ENCODE measurements at regions not wholly inside any gene's neighbourhood (a gene's known extent, or its start where the extent isn't known, plus 50 kb on each side); places are given as distances from the start of the nearest gene placed in this dataset.

DNA sequence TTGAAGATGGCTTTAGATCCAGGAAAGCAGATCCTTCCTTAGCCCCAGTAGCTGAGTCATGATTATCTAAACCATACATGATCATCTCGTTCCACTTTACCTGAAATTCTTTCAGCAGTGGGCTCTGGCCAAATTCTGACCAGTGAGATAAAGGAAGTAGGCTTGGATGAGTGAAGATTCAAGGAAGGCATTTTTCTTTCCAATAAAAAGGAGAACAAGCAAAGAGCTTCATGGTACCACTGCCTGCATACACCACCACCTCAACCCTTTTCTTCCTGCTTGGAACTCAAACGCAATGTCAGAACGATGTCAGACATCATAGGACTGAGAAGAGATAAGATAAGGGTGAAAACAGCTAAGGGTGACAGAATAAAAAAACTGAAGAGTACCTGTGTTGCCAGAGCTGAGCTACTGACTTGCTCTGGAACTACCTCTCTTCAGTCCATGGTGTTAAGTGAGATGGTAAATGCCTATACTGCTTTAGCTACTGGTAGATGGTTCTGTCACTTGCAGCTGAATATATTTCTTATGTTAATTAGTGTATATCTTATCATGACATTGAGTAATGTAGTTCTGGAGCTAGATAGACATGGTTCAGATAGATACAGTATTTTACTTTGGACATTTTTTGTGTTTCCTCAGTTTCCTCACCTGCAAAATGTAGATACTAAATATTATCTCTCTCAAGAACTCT is 58.7 kb upstream of the ACVR1 start:
- no peak for DNase-seq (ENCODE audit: low spot score)

DNA sequence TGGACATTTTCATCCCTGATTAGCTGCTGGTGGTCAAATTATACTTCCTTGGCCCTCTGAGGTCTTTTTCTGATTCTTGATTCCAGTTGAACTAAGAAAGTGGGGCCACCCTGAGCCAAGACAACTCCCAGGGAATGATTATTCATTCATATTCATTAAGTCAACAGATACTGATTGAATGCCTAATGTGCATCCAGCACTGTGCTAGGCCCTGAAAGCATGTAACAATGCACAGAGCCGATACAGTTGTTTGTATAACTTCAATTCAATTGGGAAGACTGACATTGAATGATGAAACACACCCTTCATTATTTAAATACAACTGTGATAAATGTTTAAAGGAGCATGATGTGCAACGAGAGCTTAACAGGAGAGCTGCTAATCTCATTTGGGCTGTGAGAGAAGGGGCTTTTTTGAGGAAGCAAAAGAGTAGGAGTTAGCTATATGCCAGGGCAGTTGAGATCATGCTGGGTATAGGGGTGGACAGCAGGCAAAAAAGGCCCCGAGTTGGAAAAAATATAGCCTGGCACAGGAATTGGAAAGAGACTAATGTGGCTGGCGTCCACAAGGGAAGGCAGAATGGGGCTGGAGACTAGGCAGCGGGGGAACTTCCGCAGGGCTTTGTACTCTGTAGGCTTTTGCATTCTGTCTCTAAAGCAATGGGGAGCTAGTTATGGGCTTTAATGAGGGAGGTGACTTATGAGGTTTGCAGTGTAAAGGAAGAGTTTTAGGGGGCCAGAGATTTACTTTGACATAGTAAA is 57.2 kb upstream of the ACVR1 start:
- DNase-seq (ENCODE audit: low spot score) = no peak

DNA sequence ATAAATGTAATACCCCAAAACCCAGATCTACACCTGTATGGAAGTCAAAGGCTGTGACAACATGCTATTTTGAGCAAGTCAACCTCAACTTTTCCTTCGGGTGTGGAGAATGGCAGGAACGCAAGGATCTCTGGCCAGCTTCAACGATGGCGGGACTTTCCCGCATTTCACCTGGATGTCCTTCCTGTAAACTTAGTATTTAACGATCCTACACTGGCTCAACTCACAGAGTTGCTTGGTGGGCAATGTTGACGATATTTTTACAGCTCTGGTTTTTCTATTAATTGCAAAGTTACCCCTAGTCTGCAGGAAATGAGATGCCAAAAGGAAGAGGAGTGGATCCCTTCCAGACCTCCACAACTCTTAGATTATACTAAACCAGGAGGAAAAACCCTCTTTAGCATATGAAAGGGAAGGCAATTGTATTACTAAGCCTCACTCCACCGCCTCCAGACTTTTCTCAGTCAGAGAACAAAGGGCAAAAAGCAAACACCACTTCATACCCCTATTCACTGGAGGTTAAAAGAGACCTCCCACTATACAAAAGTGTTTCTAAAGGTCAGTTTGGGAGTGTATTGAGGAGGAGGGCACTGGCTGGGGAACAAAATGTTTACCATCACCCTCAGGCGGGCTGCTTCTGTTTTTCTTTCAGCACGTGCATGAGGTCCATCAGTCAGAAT is 56.5 kb upstream of the ACVR1 start:
- no peak for DNase-seq (ENCODE audit: low spot score)

DNA sequence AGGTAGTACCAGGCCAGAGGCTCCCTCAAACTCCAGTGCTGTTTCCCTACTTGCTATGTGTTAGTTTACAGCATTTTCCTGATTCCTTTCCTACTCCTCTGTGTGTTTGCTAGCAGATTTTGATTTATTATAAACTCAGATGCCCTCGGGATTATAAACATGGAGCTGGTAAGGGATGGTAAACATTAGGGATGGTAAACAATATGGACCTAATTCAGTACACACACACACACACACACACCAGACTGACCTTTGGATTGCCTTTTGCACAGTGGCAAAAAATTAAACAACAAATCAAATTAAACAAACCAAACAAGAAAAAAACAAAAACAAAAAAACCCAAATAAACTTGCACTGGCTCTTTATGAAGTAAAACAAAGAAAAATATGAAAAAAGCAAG is 55.4 kb upstream of the ACVR1 start:
- no peak for DNase-seq (ENCODE audit: low spot score)

DNA sequence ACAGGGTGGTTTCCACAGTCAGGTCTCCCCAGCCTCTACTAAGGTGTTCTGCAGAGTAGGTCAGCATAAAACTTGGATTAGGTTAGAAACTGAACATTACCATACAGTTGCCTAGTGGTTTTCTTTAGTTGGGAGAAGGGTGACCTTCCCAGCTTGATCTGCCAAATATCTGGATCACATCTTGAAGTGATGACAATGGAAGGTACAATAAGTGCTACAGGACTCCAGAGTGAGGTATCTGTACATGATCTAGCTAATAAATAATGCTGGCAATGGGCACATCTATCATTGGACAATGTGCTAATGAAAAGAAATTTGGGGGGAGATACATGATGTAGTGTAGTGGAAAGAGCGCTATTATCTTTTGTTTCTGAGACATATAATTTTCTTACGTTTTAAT is 54.6 kb upstream of the ACVR1 start:
- no peak for DNase-seq (ENCODE audit: low spot score)

DNA sequence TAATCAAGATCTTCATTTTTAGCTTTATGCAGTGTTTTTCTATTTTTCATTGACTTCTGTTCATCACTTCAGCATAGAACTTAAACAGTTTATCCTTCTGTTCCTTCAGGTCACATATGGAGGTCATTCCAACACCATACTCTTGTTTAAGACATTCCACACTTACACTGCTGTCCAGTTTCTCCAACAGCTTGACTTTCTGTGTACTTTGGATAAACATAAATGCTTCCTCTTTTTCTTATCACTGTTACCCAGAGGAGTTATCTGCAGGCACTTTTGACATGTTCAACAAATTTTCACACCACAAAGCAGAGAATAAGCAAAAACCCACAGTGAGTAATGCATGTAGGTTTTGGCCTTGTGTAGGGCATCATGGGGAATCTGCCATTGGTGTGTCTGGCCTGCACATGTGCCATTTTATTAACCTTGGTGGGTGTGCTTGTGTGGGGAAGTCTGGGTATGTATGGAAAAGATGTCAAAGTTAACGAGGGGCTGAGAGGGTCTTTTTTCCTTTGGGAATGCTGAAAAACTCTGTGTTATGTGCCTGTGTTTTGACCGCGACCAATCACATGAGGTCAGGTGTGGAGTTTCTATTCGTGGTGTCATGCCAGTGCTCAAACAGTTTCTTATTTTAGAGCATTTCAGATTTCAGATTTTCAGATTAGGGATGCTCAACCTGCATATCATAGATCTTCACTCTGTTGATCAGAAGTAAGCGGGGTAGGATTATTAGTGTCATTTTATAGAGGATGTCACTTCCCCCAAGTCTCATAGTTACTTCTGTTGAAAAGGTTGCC is 53.9 kb upstream of the ACVR1 start:
- DNase-seq (ENCODE audit: low spot score) = no peak

DNA sequence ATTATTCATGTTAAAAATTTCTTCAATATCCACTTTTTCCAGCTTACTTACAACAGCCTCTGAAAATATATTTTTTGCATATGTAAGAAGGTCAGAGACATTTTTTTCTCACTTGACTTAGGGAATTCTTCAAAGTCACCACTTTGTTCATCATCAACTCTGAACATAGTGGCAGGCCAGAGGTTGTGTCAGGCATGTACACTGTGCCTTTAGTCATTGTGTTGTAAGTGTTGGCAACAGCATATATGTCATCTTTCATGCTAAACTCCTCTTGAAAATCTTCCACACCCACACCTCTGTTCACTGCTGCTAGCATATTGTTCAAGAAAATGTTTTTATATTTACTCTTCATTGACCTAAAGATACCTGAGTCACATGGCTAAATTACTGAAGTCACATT is 52.2 kb upstream of the ACVR1 start:
- DNase-seq (ENCODE audit: low spot score) = no peak

DNA sequence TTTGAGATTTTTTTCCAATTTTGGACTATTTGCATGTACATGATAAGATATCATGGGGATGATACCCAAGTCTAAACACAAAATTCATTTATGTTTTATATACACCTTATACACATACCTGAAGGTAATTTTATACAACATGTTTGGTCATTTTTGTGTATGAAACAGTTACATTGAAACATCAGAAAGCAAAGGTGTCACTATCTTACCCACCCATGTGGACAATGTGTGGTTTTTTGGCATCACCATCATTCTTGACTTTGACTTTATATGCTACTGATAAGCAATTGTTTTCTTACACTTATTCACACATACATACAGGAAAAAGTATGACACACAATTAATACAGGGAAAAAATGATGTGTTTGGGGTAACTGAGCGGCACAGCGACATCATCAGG is 51.0 kb upstream of the ACVR1 start:
- DNase-seq (ENCODE audit: low spot score) = no peak
